22Rv1 (cell line): ENCODE measurements at regions not wholly inside any gene's neighbourhood (a gene's known extent, or its start where the extent isn't known, plus 50 kb on each side); places are given as distances from the start of the nearest gene placed in this dataset.

Source experiments
- H3K27ac ChIP-seq: fragments of 450-650 bp; 2 replicates; pipeline ENCODE4 v1.5.1; 2017
- CTCF ChIP-seq: fragments of 450-650 bp; IDR thresholded peaks from 2 replicates; pipeline ENCODE4 v1.5.1; 2017; ENCODE audit warnings: mild to moderate bottlenecking
- ZFX ChIP-seq: fragments of 450-650 bp; IDR thresholded peaks from 2 replicates; pipeline ENCODE4 v1.6.1; 2017; ENCODE audit warnings: antibody characterized with exemption, borderline replicate concordance

GRCh38 chr1:218990019-218990418, 183.7 kb upstream of the LYPLAL1 start:
- TF ChIP-seq CTCF (no peak), ZFX (no peak)
- H3K27ac ChIP-seq: no peak overlapping the region

- TF ChIP-seq CTCF (no peak), ZFX (no peak)
Observed at GRCh38 chr1:218991089-218991488, 182.6 kb upstream of the LYPLAL1 start.

GRCh38 chr1:218994615-218995014, 179.1 kb upstream of the LYPLAL1 start:
- no peak for TF ChIP-seq ZFX
- no peak for TF ChIP-seq CTCF
- no peak overlapping the region for H3K27ac ChIP-seq

More at GRCh38 chr1:218991089-218991488, 182.6 kb upstream of the LYPLAL1 start:
- no peak overlapping the region for H3K27ac ChIP-seq

GRCh38 chr1:218995091-218995665, 178.5 kb upstream of the LYPLAL1 start:
- TF ChIP-seq CTCF (no peak), ZFX (no peak)
- H3K27ac ChIP-seq: no peak overlapping the region

- H3K27ac ChIP-seq: no peak overlapping the region
- TF ChIP-seq ZFX (no peak), CTCF (peak; percentile 41)
Observed at GRCh38 chr1:218996362-218996761, 177.3 kb upstream of the LYPLAL1 start.

- H3K27ac ChIP-seq: no peak overlapping the region
- no peak for TF ChIP-seq CTCF
- no peak for TF ChIP-seq ZFX
Observed at GRCh38 chr1:219000005-219000404, 173.7 kb upstream of the LYPLAL1 start.

GRCh38 chr1:219000631-219001030, 173.0 kb upstream of the LYPLAL1 start:
- no peak for TF ChIP-seq CTCF
- TF ChIP-seq ZFX: no peak
- no peak overlapping the region for H3K27ac ChIP-seq
